Endothelial cell of umbilical vein (primary cell): ENCODE measurements at regions not wholly inside any gene's neighbourhood (a gene's known extent, or its start where the extent isn't known, plus 50 kb on each side); places are given as distances from the start of the nearest gene placed in this dataset.

ENCODE experiments used
- BruUV-seq: library from RNA; stranded (reverse); fragments of 400-500 nt; replicated peaks from 2 replicates; lab custom pipeline; 2021; lab: Mats Ljungman, UMichigan
- CTCF ChIA-PET: fragments of 300-600, 350-600 bp; sonication (Branson Sonifier 250); formaldehyde crosslinking; loops from one replicate; lab custom pipeline; 2021; ENCODE audit warnings: antibody characterized with exemption, inconsistent platforms; lab: Charles Lee
- POLR2A ChIA-PET: fragments of 300-600, 350-600 bp; sonication (Branson Sonifier 250); formaldehyde crosslinking; loops from one replicate; lab custom pipeline; 2021; ENCODE audit warnings: antibody characterized with exemption, inconsistent platforms; lab: Charles Lee
- DNase-seq: peaks from one replicate; pipeline ENCODE4 v3.0.0-alpha.2; 2011; ENCODE audit warnings: low read depth, low spot score
- FAIRE-seq: peaks from 2 replicates; lab custom pipeline; 2011; peaks lifted over from hg19 to GRCh38; lab: Jason Lieb, UNC
- H2AFZ ChIP-seq: 2 replicates; pipeline ENCODE4 v1.6.0; 2012; ENCODE audit warnings: low read depth, low read length, control low read depth, inconsistent platforms
- H3K27ac ChIP-seq: 2 replicates; pipeline ENCODE4 v1.5.1; 2011; ENCODE audit warnings: low read depth, mild to moderate bottlenecking, control low read depth, low read length, moderate library complexity; ENCODE audit not compliant: insufficient read depth
- H3K27me3 ChIP-seq, 2 experiments: 2 replicates each; pipeline versions ENCODE4 v1.6.0 to v1.6.1; 2011; ENCODE audit warnings: low read length in 2 of 2, mixed read lengths in 1 of 2; ENCODE audit not compliant: control insufficient read depth in 2 of 2, insufficient read depth in 2 of 2
- H3K36me3 ChIP-seq, 2 experiments: 2 replicates in 1 of 2; 3 replicates in 1 of 2; pipeline ENCODE4 v1.5.1; 2011; ENCODE audit warnings: low read length in 2 of 2, mild to moderate bottlenecking in 1 of 2, moderate library complexity in 1 of 2; ENCODE audit not compliant: control insufficient read depth in 2 of 2, insufficient read depth in 2 of 2; ENCODE audit errors: extremely low read depth in 1 of 2
- H3K4me1 ChIP-seq: 3 replicates; pipeline ENCODE4 v1.5.1; 2011; ENCODE audit warnings: mild to moderate bottlenecking, low read length; ENCODE audit not compliant: control insufficient read depth, insufficient read depth; ENCODE audit errors: extremely low read depth
- H3K4me2 ChIP-seq: 2 replicates; pipeline ENCODE4 v1.6.1; 2011; ENCODE audit warnings: low read length, control low read depth, mixed read lengths; ENCODE audit not compliant: insufficient read depth
- H3K4me3 ChIP-seq, 3 experiments: fragments of 200-600 bp in 1 of 3; sonication (generic), shearing (Covaris generic) in 1 of 3; replicated peaks in 1 of 3; 2 replicates each; pipeline ENCODE4 v1.5.1; 2011 to 2016; ENCODE audit warnings: control low read depth in 3 of 3, low read length in 3 of 3, mild to moderate bottlenecking in 2 of 3, inconsistent platforms in 1 of 3, low read depth in 1 of 3, moderate library complexity in 1 of 3; ENCODE audit not compliant: insufficient read depth in 1 of 3
- H3K79me2 ChIP-seq: 2 replicates; pipeline ENCODE4 v1.6.0; 2012; ENCODE audit warnings: low read length, inconsistent platforms; ENCODE audit not compliant: control insufficient read depth, insufficient read depth
- H3K9ac ChIP-seq: replicated peaks from 2 replicates; pipeline ENCODE3; 2011; ENCODE audit warnings: low read length, control low read depth; ENCODE audit not compliant: insufficient read depth; ENCODE audit errors: extremely low read depth
- H3K9me1 ChIP-seq: replicated peaks from 3 replicates; pipeline ENCODE4 v1.6.0; 2011; ENCODE audit warnings: mild to moderate bottlenecking, low read length; ENCODE audit not compliant: control insufficient read depth, insufficient read depth; ENCODE audit errors: extremely low read depth
- H3K9me3 ChIP-seq: replicated peaks from 2 replicates; pipeline ENCODE4 v1.5.1; 2012; ENCODE audit warnings: low read length, inconsistent platforms; ENCODE audit not compliant: control insufficient read depth, insufficient read depth
- H4K20me1 ChIP-seq: replicated peaks from 2 replicates; pipeline ENCODE3; 2011; ENCODE audit warnings: mild to moderate bottlenecking, low read length; ENCODE audit not compliant: control insufficient read depth, insufficient read depth; ENCODE audit errors: extremely low read depth
- EZH2 ChIP-seq: IDR thresholded peaks from 2 replicates; pipeline ENCODE4 v1.6.1; 2012; ENCODE audit warnings: borderline replicate concordance, low read depth, mild to moderate bottlenecking, moderate library complexity, low read length, inconsistent platforms; ENCODE audit not compliant: severe bottlenecking
- FOS ChIP-seq: IDR thresholded peaks from 2 replicates; pipeline ENCODE4 v1.6.1; 2011; ENCODE audit warnings: mild to moderate bottlenecking, low read length, moderate library complexity, borderline replicate concordance; ENCODE audit not compliant: insufficient read depth
- GATA2 ChIP-seq: IDR thresholded peaks from 2 replicates; pipeline ENCODE4 v1.7.0; 2011; ENCODE audit warnings: low read depth, mild to moderate bottlenecking, moderate library complexity, mixed read lengths, low read length; ENCODE audit not compliant: insufficient read length, insufficient read depth
- JUN ChIP-seq: IDR thresholded peaks from 2 replicates; pipeline ENCODE4 v1.6.1; 2011; ENCODE audit warnings: borderline replicate concordance, low read depth; ENCODE audit not compliant: insufficient read length, insufficient read depth
- MYC ChIP-seq: IDR thresholded peaks from one replicate; pipeline ENCODE4 v1.6.1; 2011; ENCODE audit warnings: mild to moderate bottlenecking, low read depth, low read length
- POLR2A ChIP-seq: IDR thresholded peaks from 2 replicates; pipeline ENCODE4 v1.6.1; 2012; ENCODE audit warnings: low read depth, mild to moderate bottlenecking, control low read depth, low read length
- POLR2AphosphoS5 ChIP-seq: IDR thresholded peaks from 2 replicates; pipeline ENCODE4 v1.6.1; 2012; ENCODE audit warnings: low read depth, mild to moderate bottlenecking, control low read depth, low read length, moderate library complexity; ENCODE audit not compliant: insufficient read depth
- dilution Hi-C: fragments of 300-500 bp; cut with MboI; formaldehyde crosslinking; loops from one replicate; pipeline ENCODE4 v1.15.0; 2019; ENCODE audit warnings: low sequenced_read_pairs; ENCODE audit not compliant: extremely low pct_ligation_motif_present
- intact Hi-C: fragments of 100-400 bp; cut with micrococcal nuclease; formaldehyde crosslinking; loops from one replicate; pipeline ENCODE4 v1.10.0; 2022
- TF ChIP-seq, protein P1 (sequence below): IDR thresholded peaks from 2 replicates; pipeline ENCODE4 v1.6.1; 2011; ENCODE audit not compliant: insufficient read depth, insufficient read length
- TF ChIP-seq, protein P2 (sequence below), 2 donors: IDR thresholded peaks; 1 replicate in 1 of 2; 2 replicates in 1 of 2; pipeline ENCODE4 v1.5.1; 2011; ENCODE audit warnings: low read length in 2 of 2, mild to moderate bottlenecking in 2 of 2, moderate library complexity in 2 of 2, control low read depth in 1 of 2, inconsistent platforms in 1 of 2, low read depth in 1 of 2; ENCODE audit not compliant: insufficient read depth in 1 of 2; ENCODE audit errors: extremely low read depth in 1 of 2

DNA sequence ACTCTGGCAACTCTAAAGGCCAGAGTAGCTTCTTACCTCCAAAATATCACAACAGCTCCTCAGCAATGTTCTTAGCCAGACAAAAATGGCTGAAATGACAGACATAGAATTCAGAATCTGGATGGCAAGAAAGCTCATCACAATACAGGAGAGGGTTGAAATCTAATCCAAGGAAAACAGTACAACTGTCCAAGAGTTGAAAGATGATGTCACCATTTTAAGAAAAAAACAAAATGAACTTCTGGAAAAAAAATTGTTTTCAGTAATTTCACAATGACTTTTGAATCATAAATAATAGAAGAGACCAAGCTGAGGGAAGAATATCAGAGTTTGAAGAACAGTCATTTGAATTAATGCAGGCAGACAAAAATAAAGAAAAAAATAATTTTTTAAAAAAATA lies 479.5 kb downstream of the ZWINT start:
- POLR2A ChIA-PET, result no interaction called here
- CTCF ChIA-PET, result no interaction called here
- Histone ChIP-seq H4K20me1 (no peaks in the 10 kb centered on the region), H3K27me3 (no peaks in the 10 kb centered on the region), H3K79me2 (no peaks in the 10 kb centered on the region), H3K9ac (no peak overlapping the region), H3K36me3 (no peaks in the 10 kb centered on the region), H3K9me1 (no peaks in the 10 kb centered on the region), H3K4me2 (no peak overlapping the region), H3K9me3 (no peaks in the 10 kb centered on the region), H3K4me3 (no peak overlapping the region), H2AFZ (no peak overlapping the region), H3K27ac (no peak overlapping the region), H3K4me1 (no peaks in the 10 kb centered on the region)
- dilution Hi-C loops (no loop called here), intact Hi-C loops (no loop called here)
- TF ChIP-seq FOS, result no peak
- no peak for TF ChIP-seq MYC
- TF ChIP-seq, protein P1, sequence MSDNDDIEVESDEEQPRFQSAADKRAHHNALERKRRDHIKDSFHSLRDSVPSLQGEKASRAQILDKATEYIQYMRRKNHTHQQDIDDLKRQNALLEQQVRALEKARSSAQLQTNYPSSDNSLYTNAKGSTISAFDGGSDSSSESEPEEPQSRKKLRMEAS, result no peak
- no peak for TF ChIP-seq EZH2
- TF ChIP-seq POLR2A, result no peak
- TF ChIP-seq JUN, result no peak
- no peak for TF ChIP-seq POLR2AphosphoS5
- TF ChIP-seq, protein P2, sequence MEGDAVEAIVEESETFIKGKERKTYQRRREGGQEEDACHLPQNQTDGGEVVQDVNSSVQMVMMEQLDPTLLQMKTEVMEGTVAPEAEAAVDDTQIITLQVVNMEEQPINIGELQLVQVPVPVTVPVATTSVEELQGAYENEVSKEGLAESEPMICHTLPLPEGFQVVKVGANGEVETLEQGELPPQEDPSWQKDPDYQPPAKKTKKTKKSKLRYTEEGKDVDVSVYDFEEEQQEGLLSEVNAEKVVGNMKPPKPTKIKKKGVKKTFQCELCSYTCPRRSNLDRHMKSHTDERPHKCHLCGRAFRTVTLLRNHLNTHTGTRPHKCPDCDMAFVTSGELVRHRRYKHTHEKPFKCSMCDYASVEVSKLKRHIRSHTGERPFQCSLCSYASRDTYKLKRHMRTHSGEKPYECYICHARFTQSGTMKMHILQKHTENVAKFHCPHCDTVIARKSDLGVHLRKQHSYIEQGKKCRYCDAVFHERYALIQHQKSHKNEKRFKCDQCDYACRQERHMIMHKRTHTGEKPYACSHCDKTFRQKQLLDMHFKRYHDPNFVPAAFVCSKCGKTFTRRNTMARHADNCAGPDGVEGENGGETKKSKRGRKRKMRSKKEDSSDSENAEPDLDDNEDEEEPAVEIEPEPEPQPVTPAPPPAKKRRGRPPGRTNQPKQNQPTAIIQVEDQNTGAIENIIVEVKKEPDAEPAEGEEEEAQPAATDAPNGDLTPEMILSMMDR (IDR thresholded peaks at IDR 0.05; ENCODE audit: extremely low read depth in 1 of 2, insufficient read depth in 1 of 2, low read depth in 1 of 2, low read length in 2 of 2), result no peak
- no peak for TF ChIP-seq GATA2
- BruUV-seq, result no TSS peak
- FAIRE-seq (no peak), DNase-seq (no peak)
